ENCODE measurements at regions not wholly inside any gene's neighbourhood (a gene's known extent, or its start where the extent isn't known, plus 50 kb on each side); places are given as distances from the start of the nearest gene placed in this dataset.

DNA sequence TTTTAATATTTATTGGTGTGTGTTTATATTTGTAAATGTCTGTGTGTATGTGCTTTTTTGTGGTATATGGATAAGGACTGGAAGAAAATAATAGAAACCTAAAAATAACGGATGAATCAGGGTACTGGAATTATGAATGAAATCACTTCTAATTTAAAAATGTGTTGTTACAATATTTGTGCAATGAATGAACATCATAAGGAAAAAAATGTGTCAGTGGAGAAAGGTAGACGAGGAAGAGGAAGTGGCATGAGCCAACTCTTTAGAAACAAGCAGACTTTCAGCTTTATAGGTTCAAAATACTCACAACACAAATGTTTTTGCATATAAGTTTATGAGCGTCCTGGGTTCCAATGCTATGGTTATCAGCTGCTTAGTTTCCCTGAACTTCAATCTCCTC, 59.4 kb downstream of the SOX2 start:
- no peak overlapping the region for H4K91ac ChIP-seq (ENCODE audit: insufficient read depth, low read depth, low read length)
- H3K9ac ChIP-seq (ENCODE audit: low read depth, low read length) = no peak overlapping the region
- no peak overlapping the region for H4K5ac ChIP-seq (ENCODE audit: low read depth, low read length)
- H3K4me3 ChIP-seq (ENCODE audit: insufficient read depth, low read depth, low read length) = no peak overlapping the region
- ChIA-PET CTCF (no interaction called here), POLR2A (ENCODE audit: unreplicated experiment) (no interaction called here)
- intact Hi-C loops (cut with micrococcal nuclease) = no loop called here
- BruUV-seq (replicated peaks) = no TSS peak
- H2BK120ac ChIP-seq (ENCODE audit: low read depth, low read length) = no peak overlapping the region
- H3K27me3 ChIP-seq (ENCODE audit: control insufficient read depth, insufficient read depth, low read length) = no peaks in the 10 kb centered on the region
- no peak for ATAC-seq (ENCODE audit: low read depth)
- H3K4ac ChIP-seq (ENCODE audit: low read depth, low read length) = no peak overlapping the region
- H4K20me1 ChIP-seq (ENCODE audit: insufficient read depth, low read length) = no peaks in the 10 kb centered on the region
- no peak overlapping the region for H4K8ac ChIP-seq (ENCODE audit: low read depth in 2 of 2, low read length in 2 of 2)
- no peak overlapping the region for H2AFZ ChIP-seq (replicated peaks; ENCODE audit: low read length, poor library complexity)
- WGBS, 2 experiments (ENCODE audit: extremely low coverage in 2 of 2, insufficient read length in 1 of 2) = no CpG with 5 or more reads among the region's 3 CpGs
- TF ChIP-seq MAZ (IDR thresholded peaks at IDR 0.05; ENCODE audit: borderline replicate concordance, low read depth, low read length) (no peak), FOS (IDR thresholded peaks at IDR 0.05; ENCODE audit: low read depth, low read length) (no peak), CTCF (conservative IDR thresholded peaks at IDR 0.05; ENCODE audit: low read depth, low read length) (no peak), NFE2L2 (IDR thresholded peaks at IDR 0.05; ENCODE audit: low read depth, low read length) (no peak), MAFK (IDR thresholded peaks at IDR 0.05; ENCODE audit: low read depth, low read length) (no peak), BHLHE40 (IDR thresholded peaks at IDR 0.05; ENCODE audit: low read depth, low read length) (no peak), RFX5 (IDR thresholded peaks at IDR 0.05; ENCODE audit: low read depth, low read length) (no peak)
- TF ChIP-seq, protein P1, sequence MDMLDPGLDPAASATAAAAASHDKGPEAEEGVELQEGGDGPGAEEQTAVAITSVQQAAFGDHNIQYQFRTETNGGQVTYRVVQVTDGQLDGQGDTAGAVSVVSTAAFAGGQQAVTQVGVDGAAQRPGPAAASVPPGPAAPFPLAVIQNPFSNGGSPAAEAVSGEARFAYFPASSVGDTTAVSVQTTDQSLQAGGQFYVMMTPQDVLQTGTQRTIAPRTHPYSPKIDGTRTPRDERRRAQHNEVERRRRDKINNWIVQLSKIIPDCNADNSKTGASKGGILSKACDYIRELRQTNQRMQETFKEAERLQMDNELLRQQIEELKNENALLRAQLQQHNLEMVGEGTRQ (IDR thresholded peaks at IDR 0.05; ENCODE audit: low read depth, low read length) = no peak
- no peaks in the 10 kb centered on the region for H3K4me1 ChIP-seq (ENCODE audit: control insufficient read depth, insufficient read depth, low read length)
- H3K18ac ChIP-seq (ENCODE audit: low read depth, low read length) = no peak overlapping the region
- DNase-seq = no peak
- in situ Hi-C loops (cut with MboI; ENCODE audit: low sequenced_read_pairs) = no loop called here
- dilution Hi-C loops (cut with HindIII; ENCODE audit: low sequenced_read_pairs, unreplicated experiment) = no loop called here
- H3K27ac ChIP-seq (ENCODE audit: insufficient read depth, low read length) = no peak overlapping the region
- H2AK9ac ChIP-seq (replicated peaks; ENCODE audit: low read depth, low read length, poor library complexity) = no peak overlapping the region
- no peaks in the 10 kb centered on the region for H3K79me1 ChIP-seq (ENCODE audit: low read depth in 1 of 2, low read length in 2 of 2)
- no peak overlapping the region for H2AK5ac ChIP-seq (ENCODE audit: low read depth, low read length)
- H2BK20ac ChIP-seq (ENCODE audit: low read depth, low read length) = no peak overlapping the region
- no peak overlapping the region for H3K4me2 ChIP-seq (ENCODE audit: low read depth, low read length)
- no peaks in the 10 kb centered on the region for H3K9me1 ChIP-seq (ENCODE audit: insufficient read depth, low read length)
- no peak overlapping the region for H3K23ac ChIP-seq (ENCODE audit: low read depth, low read length)
- no peak overlapping the region for H2BK5ac ChIP-seq (ENCODE audit: low read depth, low read length, poor library complexity, severe bottlenecking)
- no peak overlapping the region for H3K56ac ChIP-seq (ENCODE audit: extremely low read depth, insufficient read depth, low read length)
- no peaks in the 10 kb centered on the region for H3K36me3 ChIP-seq (ENCODE audit: control insufficient read depth, insufficient read depth, low read length)
- no peak overlapping the region for H3K14ac ChIP-seq (replicated peaks; ENCODE audit: low read depth, low read length)
- H2BK15ac ChIP-seq (ENCODE audit: low read depth, low read length) = no peak overlapping the region
- H3K9me3 ChIP-seq (ENCODE audit: control insufficient read depth, insufficient read depth, low read length) = peaks cover 6% of the 10 kb centered on the region; the same call in 1 of the 2 replicates
